ENCODE measurements at regions not wholly inside any gene's neighbourhood (a gene's known extent, or its start where the extent isn't known, plus 50 kb on each side); places are given as distances from the start of the nearest gene placed in this dataset.

DNA sequence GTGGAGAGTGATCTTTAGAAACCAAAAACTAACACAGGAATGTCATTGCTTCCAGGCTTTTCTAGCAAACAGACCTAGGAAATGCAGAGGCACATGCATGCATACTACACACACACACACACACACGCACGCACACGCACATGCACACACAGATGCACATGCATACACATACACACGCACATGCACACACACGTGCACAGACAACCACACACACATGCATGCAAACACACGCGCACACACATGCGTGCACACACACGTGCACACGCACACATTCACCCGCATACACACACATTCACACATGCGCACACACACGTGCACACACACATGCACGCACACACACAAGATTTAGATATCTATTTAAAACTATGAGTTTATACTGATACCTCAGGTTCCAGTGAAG, 379.5 kb downstream of the ZNF516 start (continued):
- TF ChIP-seq, protein P1, sequence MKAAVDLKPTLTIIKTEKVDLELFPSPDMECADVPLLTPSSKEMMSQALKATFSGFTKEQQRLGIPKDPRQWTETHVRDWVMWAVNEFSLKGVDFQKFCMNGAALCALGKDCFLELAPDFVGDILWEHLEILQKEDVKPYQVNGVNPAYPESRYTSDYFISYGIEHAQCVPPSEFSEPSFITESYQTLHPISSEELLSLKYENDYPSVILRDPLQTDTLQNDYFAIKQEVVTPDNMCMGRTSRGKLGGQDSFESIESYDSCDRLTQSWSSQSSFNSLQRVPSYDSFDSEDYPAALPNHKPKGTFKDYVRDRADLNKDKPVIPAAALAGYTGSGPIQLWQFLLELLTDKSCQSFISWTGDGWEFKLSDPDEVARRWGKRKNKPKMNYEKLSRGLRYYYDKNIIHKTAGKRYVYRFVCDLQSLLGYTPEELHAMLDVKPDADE (IDR thresholded peaks at IDR 0.05) = no peak
- no peak for TF ChIP-seq STAT1 (IDR thresholded peaks at IDR 0.05; ENCODE audit: unreplicated experiment)
- TF ChIP-seq ZNF114 (CRISPR knock-in tag; IDR thresholded peaks at IDR 0.05) = no peak
- TF ChIP-seq CREB1 (CRISPR knock-in tag; IDR thresholded peaks at IDR 0.05; ENCODE audit: low read depth) = no peak
- TF ChIP-seq EZH2 (IDR thresholded peaks at IDR 0.05; ENCODE audit: low read depth, unreplicated experiment) = no peak

DNA sequence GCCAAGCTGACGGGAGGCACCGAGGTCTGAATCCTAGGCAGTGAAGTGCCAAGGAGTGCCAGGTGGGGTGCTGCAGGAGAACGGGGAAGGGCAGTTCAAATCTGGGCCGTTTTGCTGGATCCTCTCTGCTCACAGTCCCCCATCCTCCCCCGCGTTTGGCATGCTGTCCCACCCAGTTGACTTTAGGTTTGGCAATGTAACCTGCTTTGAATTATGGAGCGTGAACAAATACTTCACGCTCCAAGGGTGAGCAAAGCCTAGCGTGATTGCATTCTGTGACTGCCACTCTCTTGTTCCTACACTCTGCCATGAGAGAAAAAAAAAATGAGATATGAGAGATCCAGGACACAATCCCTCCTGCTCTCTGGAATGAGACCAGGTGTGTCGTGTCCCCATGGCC, 381.9 kb downstream of the ZNF516 start:
- Histone ChIP-seq H3K9me2 (ENCODE audit: insufficient read depth) (peaks cover 7% of the 10 kb centered on the region; the same call in 1 of the 2 replicates), H3K27ac (ENCODE audit: low read depth) (no peak overlapping the region), H3F3A (replicated peaks; ENCODE audit: low read depth) (no peaks in the 10 kb centered on the region), H3K79me2 (replicated peaks; ENCODE audit: insufficient read depth) (no peaks in the 10 kb centered on the region), H3K36me3 (ENCODE audit: insufficient read depth) (no peaks in the 10 kb centered on the region), H3K4me1 (ENCODE audit: insufficient read depth) (no peaks in the 10 kb centered on the region), H2AFZ (no peak overlapping the region), H4K20me1 (replicated peaks; ENCODE audit: insufficient read depth) (no peaks in the 10 kb centered on the region), H3K27me3 (ENCODE audit: insufficient read depth) (no peaks in the 10 kb centered on the region), H3K4me3 (no peak overlapping the region), H3K4me2 (no peak overlapping the region)
- no peaks in the 10 kb centered on the region for H3K4me1 Mint-ChIP-seq
- DNase-seq (ENCODE audit: low spot score) (no peak), ATAC-seq (no peak)
- H3K4me3 Mint-ChIP-seq = no peak overlapping the region
- peaks cover 9% of the 10 kb centered on the region; the same call in 2 of the 3 replicates for H3K9me3 Mint-ChIP-seq
- TF ChIP-seq EZH2 (IDR thresholded peaks at IDR 0.05; ENCODE audit: low read depth, unreplicated experiment) (no peak), NANOG (IDR thresholded peaks at IDR 0.05; ENCODE audit: borderline replicate concordance) (no peak), POLR2AphosphoS5 (IDR thresholded peaks at IDR 0.05; ENCODE audit: low read depth) (no peak)
- TF ChIP-seq, protein P2, sequence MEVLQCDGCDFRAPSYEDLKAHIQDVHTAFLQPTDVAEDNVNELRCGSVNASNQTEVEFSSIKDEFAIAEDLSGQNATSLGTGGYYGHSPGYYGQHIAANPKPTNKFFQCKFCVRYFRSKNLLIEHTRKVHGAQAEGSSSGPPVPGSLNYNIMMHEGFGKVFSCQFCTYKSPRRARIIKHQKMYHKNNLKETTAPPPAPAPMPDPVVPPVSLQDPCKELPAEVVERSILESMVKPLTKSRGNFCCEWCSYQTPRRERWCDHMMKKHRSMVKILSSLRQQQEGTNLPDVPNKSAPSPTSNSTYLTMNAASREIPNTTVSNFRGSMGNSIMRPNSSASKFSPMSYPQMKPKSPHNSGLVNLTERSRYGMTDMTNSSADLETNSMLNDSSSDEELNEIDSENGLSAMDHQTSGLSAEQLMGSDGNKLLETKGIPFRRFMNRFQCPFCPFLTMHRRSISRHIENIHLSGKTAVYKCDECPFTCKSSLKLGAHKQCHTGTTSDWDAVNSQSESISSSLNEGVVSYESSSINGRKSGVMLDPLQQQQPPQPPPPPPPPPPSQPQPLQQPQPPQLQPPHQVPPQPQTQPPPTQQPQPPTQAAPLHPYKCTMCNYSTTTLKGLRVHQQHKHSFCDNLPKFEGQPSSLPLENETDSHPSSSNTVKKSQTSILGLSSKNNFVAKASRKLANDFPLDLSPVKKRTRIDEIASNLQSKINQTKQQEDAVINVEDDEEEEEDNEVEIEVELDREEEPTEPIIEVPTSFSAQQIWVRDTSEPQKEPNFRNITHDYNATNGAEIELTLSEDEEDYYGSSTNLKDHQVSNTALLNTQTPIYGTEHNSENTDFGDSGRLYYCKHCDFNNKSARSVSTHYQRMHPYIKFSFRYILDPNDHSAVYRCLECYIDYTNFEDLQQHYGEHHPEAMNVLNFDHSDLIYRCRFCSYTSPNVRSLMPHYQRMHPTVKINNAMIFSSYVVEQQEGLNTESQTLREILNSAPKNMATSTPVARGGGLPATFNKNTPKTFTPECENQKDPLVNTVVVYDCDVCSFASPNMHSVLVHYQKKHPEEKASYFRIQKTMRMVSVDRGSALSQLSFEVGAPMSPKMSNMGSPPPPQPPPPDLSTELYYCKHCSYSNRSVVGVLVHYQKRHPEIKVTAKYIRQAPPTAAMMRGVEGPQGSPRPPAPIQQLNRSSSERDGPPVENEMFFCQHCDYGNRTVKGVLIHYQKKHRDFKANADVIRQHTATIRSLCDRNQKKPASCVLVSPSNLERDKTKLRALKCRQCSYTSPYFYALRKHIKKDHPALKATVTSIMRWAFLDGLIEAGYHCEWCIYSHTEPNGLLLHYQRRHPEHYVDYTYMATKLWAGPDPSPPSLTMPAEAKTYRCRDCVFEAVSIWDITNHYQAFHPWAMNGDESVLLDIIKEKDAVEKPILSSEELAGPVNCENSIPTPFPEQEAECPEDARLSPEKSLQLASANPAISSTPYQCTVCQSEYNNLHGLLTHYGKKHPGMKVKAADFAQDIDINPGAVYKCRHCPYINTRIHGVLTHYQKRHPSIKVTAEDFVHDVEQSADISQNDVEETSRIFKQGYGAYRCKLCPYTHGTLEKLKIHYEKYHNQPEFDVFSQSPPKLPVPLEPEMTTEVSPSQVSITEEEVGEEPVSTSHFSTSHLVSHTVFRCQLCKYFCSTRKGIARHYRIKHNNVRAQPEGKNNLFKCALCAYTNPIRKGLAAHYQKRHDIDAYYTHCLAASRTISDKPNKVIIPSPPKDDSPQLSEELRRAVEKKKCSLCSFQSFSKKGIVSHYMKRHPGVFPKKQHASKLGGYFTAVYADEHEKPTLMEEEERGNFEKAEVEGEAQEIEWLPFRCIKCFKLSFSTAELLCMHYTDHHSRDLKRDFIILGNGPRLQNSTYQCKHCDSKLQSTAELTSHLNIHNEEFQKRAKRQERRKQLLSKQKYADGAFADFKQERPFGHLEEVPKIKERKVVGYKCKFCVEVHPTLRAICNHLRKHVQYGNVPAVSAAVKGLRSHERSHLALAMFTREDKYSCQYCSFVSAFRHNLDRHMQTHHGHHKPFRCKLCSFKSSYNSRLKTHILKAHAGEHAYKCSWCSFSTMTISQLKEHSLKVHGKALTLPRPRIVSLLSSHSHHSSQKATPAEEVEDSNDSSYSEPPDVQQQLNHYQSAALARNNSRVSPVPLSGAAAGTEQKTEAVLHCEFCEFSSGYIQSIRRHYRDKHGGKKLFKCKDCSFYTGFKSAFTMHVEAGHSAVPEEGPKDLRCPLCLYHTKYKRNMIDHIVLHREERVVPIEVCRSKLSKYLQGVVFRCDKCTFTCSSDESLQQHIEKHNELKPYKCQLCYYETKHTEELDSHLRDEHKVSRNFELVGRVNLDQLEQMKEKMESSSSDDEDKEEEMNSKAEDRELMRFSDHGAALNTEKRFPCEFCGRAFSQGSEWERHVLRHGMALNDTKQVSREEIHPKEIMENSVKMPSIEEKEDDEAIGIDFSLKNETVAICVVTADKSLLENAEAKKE (CRISPR knock-in tag; IDR thresholded peaks at IDR 0.05) = no peak
- H3K27ac Mint-ChIP-seq = no peak overlapping the region
- H3K27me3 Mint-ChIP-seq (ENCODE audit: insufficient read depth, low read depth, poor library complexity) = no peaks in the 10 kb centered on the region
- H3K36me3 Mint-ChIP-seq (ENCODE audit: low read depth) = no peaks in the 10 kb centered on the region

Data from GM23338 (cell line).